ENCODE measurements at regions not wholly inside any gene's neighbourhood (a gene's known extent, or its start where the extent isn't known, plus 50 kb on each side); places are given as distances from the start of the nearest gene placed in this dataset.

- no peak for TF ChIP-seq POLR2A (IDR thresholded peaks at IDR 0.05; ENCODE audit: low read length)
- TF ChIP-seq GATA1 (IDR thresholded peaks at IDR 0.05; ENCODE audit: low read depth, low read length), result no peak
These were observed 541.8 kb upstream of the KLF12 start for GRCh38 chr13:74675972-74676371.

Data from erythroblast (primary cell).